ENCODE measurements at regions not wholly inside any gene's neighbourhood (a gene's known extent, or its start where the extent isn't known, plus 50 kb on each side); places are given as distances from the start of the nearest gene placed in this dataset.

DNA sequence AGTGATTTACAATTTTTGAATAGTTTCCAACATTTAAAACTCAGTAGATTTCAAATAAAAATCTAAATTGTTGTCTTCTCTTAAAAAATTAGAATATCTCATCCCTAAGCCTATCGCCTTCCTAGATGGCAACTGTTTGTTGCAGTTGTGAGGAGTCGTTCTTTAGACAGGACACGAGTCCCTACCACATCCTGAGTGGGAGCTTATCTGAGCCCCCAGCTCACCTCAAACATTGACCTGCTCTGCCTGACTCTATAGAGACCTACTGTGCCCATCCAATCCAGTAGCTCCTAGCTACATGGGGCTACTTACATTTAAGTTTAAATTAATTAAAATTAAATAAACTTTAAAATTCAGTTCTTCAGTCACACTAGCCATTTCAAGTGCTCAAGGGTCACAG lies 434.7 kb downstream of the FOXO1 start:
- WGBS (ENCODE audit: extremely low coverage, insufficient coverage, insufficient read length) = no CpG with 5 or more reads among the region's 3 CpGs
- no peak overlapping the region for H3K4me2 ChIP-seq (ENCODE audit: low read length)
- no peak overlapping the region for H3K27ac ChIP-seq (ENCODE audit: low read depth, low read length)
- H3K79me1 ChIP-seq (ENCODE audit: low read length) = no peaks in the 10 kb centered on the region
- H3K23ac ChIP-seq (ENCODE audit: low read length) = no peak overlapping the region
- no peak for DNase-seq
- H3K14ac ChIP-seq (ENCODE audit: low read length) = no peak overlapping the region
- no peaks in the 10 kb centered on the region for H3K9me3 ChIP-seq (ENCODE audit: insufficient read depth, low read depth, low read length)
- H3K9ac ChIP-seq (ENCODE audit: low read length) = no peak overlapping the region
- H3K4me3 ChIP-seq (ENCODE audit: low read depth, low read length) = no peak overlapping the region
- H3K4ac ChIP-seq (ENCODE audit: low read depth, low read length) = no peak overlapping the region
- H2AFZ ChIP-seq (ENCODE audit: insufficient read depth, low read length, poor library complexity) = no peak overlapping the region
- H3K4me1 ChIP-seq (ENCODE audit: control insufficient read depth in 1 of 2, insufficient read depth in 2 of 2, low read length in 2 of 2) = peaks cover 0 to 6% of the 10 kb centered on the region in 2 experiments
- H2BK120ac ChIP-seq (ENCODE audit: insufficient read depth, low read length, poor library complexity) = no peak overlapping the region
- H4K8ac ChIP-seq (ENCODE audit: low read depth, low read length) = no peak overlapping the region
- H4K91ac ChIP-seq (ENCODE audit: low read depth, low read length) = no peak overlapping the region
- no peak overlapping the region for H2BK5ac ChIP-seq (ENCODE audit: low read depth, low read length, poor library complexity)
- no peak overlapping the region for H2AK5ac ChIP-seq (ENCODE audit: low read length)
- no peak overlapping the region for H3K18ac ChIP-seq (ENCODE audit: low read length)
- H3K27me3 ChIP-seq (ENCODE audit: insufficient read depth, low read length) = no peaks in the 10 kb centered on the region
- no peaks in the 10 kb centered on the region for H3K36me3 ChIP-seq (ENCODE audit: control insufficient read depth in 1 of 2, insufficient read depth in 2 of 2, low read length in 2 of 2)
- no peak overlapping the region for H2BK12ac ChIP-seq (ENCODE audit: low read length)
- no peaks in the 10 kb centered on the region for H3K79me2 ChIP-seq (ENCODE audit: control insufficient read depth, insufficient read depth, low read length, poor library complexity)
- no peak overlapping the region for H4K12ac ChIP-seq (ENCODE audit: low read depth, low read length)

- no peak for DNase-seq
- Histone ChIP-seq H3K79me1 (ENCODE audit: low read length) (no peaks in the 10 kb centered on the region), H3K4me3 (ENCODE audit: low read depth, low read length) (no peak overlapping the region), H3K36me3 (ENCODE audit: control insufficient read depth in 1 of 2, insufficient read depth in 2 of 2, low read length in 2 of 2) (no peaks in the 10 kb centered on the region), H3K23ac (ENCODE audit: low read length) (no peak overlapping the region), H3K18ac (ENCODE audit: low read length) (no peak overlapping the region), H3K27ac (ENCODE audit: low read depth, low read length) (no peak overlapping the region), H3K4me2 (ENCODE audit: low read length) (no peak overlapping the region), H2AK5ac (ENCODE audit: low read length) (no peak overlapping the region), H3K79me2 (ENCODE audit: control insufficient read depth, insufficient read depth, low read length, poor library complexity) (no peaks in the 10 kb centered on the region), H4K12ac (ENCODE audit: low read depth, low read length) (no peak overlapping the region), H3K27me3 (ENCODE audit: insufficient read depth, low read length) (no peaks in the 10 kb centered on the region), H3K14ac (ENCODE audit: low read length) (no peak overlapping the region), H3K4ac (ENCODE audit: low read depth, low read length) (no peak overlapping the region), H2BK12ac (ENCODE audit: low read length) (no peak overlapping the region), H3K9me3 (ENCODE audit: insufficient read depth, low read depth, low read length) (no peaks in the 10 kb centered on the region), H2BK5ac (ENCODE audit: low read depth, low read length, poor library complexity) (no peak overlapping the region), H2AFZ (ENCODE audit: insufficient read depth, low read length, poor library complexity) (no peak overlapping the region), H3K9ac (ENCODE audit: low read length) (no peak overlapping the region), H4K91ac (ENCODE audit: low read depth, low read length) (no peak overlapping the region), H4K8ac (ENCODE audit: low read depth, low read length) (no peak overlapping the region), H2BK120ac (ENCODE audit: insufficient read depth, low read length, poor library complexity) (no peak overlapping the region), H3K4me1 (ENCODE audit: control insufficient read depth in 1 of 2, insufficient read depth in 2 of 2, low read length in 2 of 2) (peaks cover 0 to 6% of the 10 kb centered on the region in 2 experiments)
- WGBS (ENCODE audit: extremely low coverage, insufficient coverage, insufficient read length) = no CpG with 5 or more reads among the region's 3 CpGs
These were observed 434.0 kb downstream of the FOXO1 start for GRCh38 chr13:40232311-40233040.

- H3K4me3 ChIP-seq (ENCODE audit: low read depth, low read length) = no peak overlapping the region
- H3K79me1 ChIP-seq (ENCODE audit: low read length) = no peaks in the 10 kb centered on the region
- no peaks in the 10 kb centered on the region for H3K27me3 ChIP-seq (ENCODE audit: insufficient read depth, low read length)
- no peak overlapping the region for H2BK5ac ChIP-seq (ENCODE audit: low read depth, low read length, poor library complexity)
- no peak overlapping the region for H3K27ac ChIP-seq (ENCODE audit: low read depth, low read length)
- H3K18ac ChIP-seq (ENCODE audit: low read length) = no peak overlapping the region
- no peak overlapping the region for H4K12ac ChIP-seq (ENCODE audit: low read depth, low read length)
- WGBS (ENCODE audit: extremely low coverage, insufficient coverage, insufficient read length) = no CpG with 5 or more reads among the region's 8 CpGs
- no peak overlapping the region for H2BK120ac ChIP-seq (ENCODE audit: insufficient read depth, low read length, poor library complexity)
- H4K91ac ChIP-seq (ENCODE audit: low read depth, low read length) = no peak overlapping the region
- no peaks in the 10 kb centered on the region for H3K79me2 ChIP-seq (ENCODE audit: control insufficient read depth, insufficient read depth, low read length, poor library complexity)
- no peaks in the 10 kb centered on the region for H3K36me3 ChIP-seq (ENCODE audit: control insufficient read depth in 1 of 2, insufficient read depth in 2 of 2, low read length in 2 of 2)
- H3K9me3 ChIP-seq (ENCODE audit: insufficient read depth, low read depth, low read length) = peaks cover under 1% of the 10 kb centered on the region
- no peak for DNase-seq
- H3K9ac ChIP-seq (ENCODE audit: low read length) = no peak overlapping the region
- no peak overlapping the region for H2AK5ac ChIP-seq (ENCODE audit: low read length)
- no peak overlapping the region for H2AFZ ChIP-seq (ENCODE audit: insufficient read depth, low read length, poor library complexity)
- no peak overlapping the region for H2BK12ac ChIP-seq (ENCODE audit: low read length)
- no peak overlapping the region for H3K23ac ChIP-seq (ENCODE audit: low read length)
- H3K4me2 ChIP-seq (ENCODE audit: low read length) = no peak overlapping the region
- H3K4me1 ChIP-seq (ENCODE audit: control insufficient read depth in 1 of 2, insufficient read depth in 2 of 2, low read length in 2 of 2) = peaks cover 0 to 6% of the 10 kb centered on the region in 2 experiments
- H4K8ac ChIP-seq (ENCODE audit: low read depth, low read length) = no peak overlapping the region
- H3K14ac ChIP-seq (ENCODE audit: low read length) = no peak overlapping the region
- H3K4ac ChIP-seq (ENCODE audit: low read depth, low read length) = no peak overlapping the region
These were observed 432.7 kb downstream of the FOXO1 start for GRCh38 chr13:40233731-40234195.

GRCh38 chr13:40235160-40235796 lies 431.2 kb downstream of the FOXO1 start:
- Histone ChIP-seq H4K12ac (ENCODE audit: low read depth, low read length) (no peak overlapping the region), H3K23ac (ENCODE audit: low read length) (no peak overlapping the region), H2BK120ac (ENCODE audit: insufficient read depth, low read length, poor library complexity) (no peak overlapping the region), H3K4me3 (ENCODE audit: low read depth, low read length) (no peak overlapping the region), H3K4me1 (ENCODE audit: control insufficient read depth in 1 of 2, insufficient read depth in 2 of 2, low read length in 2 of 2) (peaks cover 0 to 6% of the 10 kb centered on the region in 2 experiments), H3K79me1 (ENCODE audit: low read length) (no peaks in the 10 kb centered on the region), H2AFZ (ENCODE audit: insufficient read depth, low read length, poor library complexity) (no peak overlapping the region), H3K27ac (ENCODE audit: low read depth, low read length) (no peak overlapping the region), H3K4ac (ENCODE audit: low read depth, low read length) (no peak overlapping the region), H3K9me3 (ENCODE audit: insufficient read depth, low read depth, low read length) (peaks cover 2% of the 10 kb centered on the region), H3K36me3 (ENCODE audit: control insufficient read depth in 1 of 2, insufficient read depth in 2 of 2, low read length in 2 of 2) (no peaks in the 10 kb centered on the region), H2BK5ac (ENCODE audit: low read depth, low read length, poor library complexity) (no peak overlapping the region), H3K27me3 (ENCODE audit: insufficient read depth, low read length) (no peaks in the 10 kb centered on the region), H3K9ac (ENCODE audit: low read length) (no peak overlapping the region), H2AK5ac (ENCODE audit: low read length) (no peak overlapping the region), H3K79me2 (ENCODE audit: control insufficient read depth, insufficient read depth, low read length, poor library complexity) (no peaks in the 10 kb centered on the region), H4K8ac (ENCODE audit: low read depth, low read length) (no peak overlapping the region), H2BK12ac (ENCODE audit: low read length) (no peak overlapping the region), H3K18ac (ENCODE audit: low read length) (no peak overlapping the region), H3K14ac (ENCODE audit: low read length) (no peak overlapping the region), H3K4me2 (ENCODE audit: low read length) (no peak overlapping the region), H4K91ac (ENCODE audit: low read depth, low read length) (no peak overlapping the region)
- WGBS (ENCODE audit: extremely low coverage, insufficient coverage, insufficient read length) = no CpG with 5 or more reads among the region's 6 CpGs
- no peak for DNase-seq

Data from trophoblast cell (in vitro differentiated cells and primary cell).